GM23248 (cell line): ENCODE measurements at regions not wholly inside any gene's neighbourhood (a gene's known extent, or its start where the extent isn't known, plus 50 kb on each side); places are given as distances from the start of the nearest gene placed in this dataset.

Experiments used
- DNase-seq: peaks from one replicate; pipeline ENCODE4 v3.0.0-alpha.2; 2015
- H2AFZ ChIP-seq: fragments of 200-600 bp; sonication (generic); 2 replicates; pipeline ENCODE4 v1.6.1; 2016; ENCODE audit warnings: antibody characterized with exemption
- H3F3A ChIP-seq: fragments of 200-600 bp; sonication (generic); 2 replicates; pipeline ENCODE4 v1.6.1; 2016; ENCODE audit warnings: mild to moderate bottlenecking, antibody characterized with exemption, mixed run types; ENCODE audit not compliant: insufficient read depth
- H3K27ac ChIP-seq: fragments of 200-600 bp; sonication (generic); 2 replicates; pipeline ENCODE4 v1.5.1; 2016; ENCODE audit warnings: mild to moderate bottlenecking
- H3K27me3 ChIP-seq: fragments of 200-600 bp; sonication (generic); replicated peaks from 2 replicates; pipeline ENCODE4 v1.6.1; 2016; ENCODE audit warnings: mild to moderate bottlenecking; ENCODE audit not compliant: insufficient read depth
- H3K36me3 ChIP-seq: fragments of 200-600 bp; sonication (generic); 2 replicates; pipeline ENCODE4 v1.6.1; 2016; ENCODE audit warnings: low read depth, mild to moderate bottlenecking
- H3K4me1 ChIP-seq: fragments of 200-600 bp; sonication (generic); 2 replicates; pipeline ENCODE4 v1.6.1; 2016; ENCODE audit warnings: mild to moderate bottlenecking; ENCODE audit not compliant: insufficient read depth
- H3K4me2 ChIP-seq: fragments of 200-600 bp; sonication (generic); one replicate; pipeline ENCODE4 v1.6.1; 2016; ENCODE audit warnings: mild to moderate bottlenecking; ENCODE audit not compliant: unreplicated experiment
- H3K4me3 ChIP-seq: fragments of 200-600 bp; sonication (generic); 2 replicates; pipeline ENCODE4 v1.5.1; 2016; ENCODE audit warnings: mild to moderate bottlenecking
- H3K79me2 ChIP-seq: fragments of 200-600 bp; sonication (generic); 2 replicates; pipeline ENCODE4 v1.6.1; 2016; ENCODE audit warnings: mild to moderate bottlenecking; ENCODE audit not compliant: insufficient read depth
- H3K9ac ChIP-seq: fragments of 200-600 bp; sonication (generic); 2 replicates; pipeline ENCODE4 v1.6.1; 2016; ENCODE audit warnings: mild to moderate bottlenecking
- H3K9me2 ChIP-seq: fragments of 200-600 bp; sonication (generic); 2 replicates; pipeline ENCODE4 v1.6.1; 2016; ENCODE audit warnings: mixed run types, mild to moderate bottlenecking, moderate library complexity; ENCODE audit not compliant: insufficient read depth
- H3K9me3 ChIP-seq: fragments of 200-600 bp; sonication (generic); one replicate; pipeline ENCODE4 v1.6.1; 2017; ENCODE audit warnings: low read depth
- H4K20me1 ChIP-seq: fragments of 200-600 bp; sonication (generic); 2 replicates; pipeline ENCODE4 v1.6.0; 2016; ENCODE audit not compliant: insufficient read depth
- EZH2 ChIP-seq: fragments of 200-600 bp; sonication (generic); IDR thresholded peaks from 2 replicates; pipeline ENCODE4 v1.6.1; 2018; ENCODE audit warnings: antibody characterized with exemption, mild to moderate bottlenecking; ENCODE audit not compliant: insufficient read depth, poor library complexity, severe bottlenecking
- EZH2phosphoT487 ChIP-seq: fragments of 200-600 bp; sonication (generic); IDR thresholded peaks from 2 replicates; pipeline ENCODE4 v1.6.1; 2018; ENCODE audit warnings: antibody characterized with exemption, moderate library complexity, mild to moderate bottlenecking, low read depth; ENCODE audit not compliant: insufficient read depth
- WGBS, 2 experiments: methylation state at CpG; one replicate each; pipeline ENCODE4 v1.1.6; 2015 to 2017; ENCODE audit warnings: low lambda C conversion rate in 2 of 2, low coverage in 1 of 2; ENCODE audit errors: missing lambda C conversion rate in 2 of 2; 5-methylcytosine and 5-hydroxymethylcytosine counted together
- in situ Hi-C: fragments of 300-500 bp; cut with MboI; formaldehyde crosslinking; loops from 2 replicates; pipeline ENCODE4 v1.15.0; 2020

GRCh38 chr4:188232428-188232827 is 93.2 kb downstream of the TRIML1 start:
- in situ Hi-C loops: no loop called here
- 33 to 35% methylated on average over 6 of the region's 6 CpGs for WGBS, 2 experiments
- H3K36me3 ChIP-seq: no peaks in the 10 kb centered on the region

GRCh38 chr4:188242041-188242440 is 102.8 kb downstream of the TRIML1 start:
- no peaks in the 10 kb centered on the region for H3K36me3 ChIP-seq
- H3K4me1 ChIP-seq: no peaks in the 10 kb centered on the region
- H3K4me3 ChIP-seq: no peak overlapping the region
- TF ChIP-seq EZH2phosphoT487 (no peak), EZH2 (no peak)
- no peaks in the 10 kb centered on the region for H4K20me1 ChIP-seq
- H3K27ac ChIP-seq: no peak overlapping the region
- no peak overlapping the region for H3K4me2 ChIP-seq
- H2AFZ ChIP-seq: no peak overlapping the region
- in situ Hi-C loops: no loop called here
- WGBS, 2 experiments: 1 to 4% methylated on average over 2 of the region's 2 CpGs
- H3F3A ChIP-seq: no peaks in the 10 kb centered on the region
- H3K27me3 ChIP-seq: no peaks in the 10 kb centered on the region
- no peaks in the 10 kb centered on the region for H3K9me3 ChIP-seq
- no peak for DNase-seq
- no peak overlapping the region for H3K9ac ChIP-seq
- H3K9me2 ChIP-seq: no peaks in the 10 kb centered on the region
- H3K79me2 ChIP-seq: no peaks in the 10 kb centered on the region

More at GRCh38 chr4:188232428-188232827, 93.2 kb downstream of the TRIML1 start:
- H4K20me1 ChIP-seq: no peaks in the 10 kb centered on the region
- no peaks in the 10 kb centered on the region for H3K9me2 ChIP-seq
- no peak for DNase-seq
- no peaks in the 10 kb centered on the region for H3K27me3 ChIP-seq
- H3F3A ChIP-seq: no peaks in the 10 kb centered on the region
- H2AFZ ChIP-seq: no peak overlapping the region
- no peak overlapping the region for H3K4me3 ChIP-seq
- H3K79me2 ChIP-seq: no peaks in the 10 kb centered on the region
- H3K4me2 ChIP-seq: no peak overlapping the region
- H3K9ac ChIP-seq: no peak overlapping the region
- no peaks in the 10 kb centered on the region for H3K4me1 ChIP-seq
- no peaks in the 10 kb centered on the region for H3K9me3 ChIP-seq
- H3K27ac ChIP-seq: no peak overlapping the region
- TF ChIP-seq EZH2 (no peak), EZH2phosphoT487 (no peak)

- Histone ChIP-seq H3K4me3 (no peak overlapping the region), H4K20me1 (no peaks in the 10 kb centered on the region), H3K4me2 (no peak overlapping the region), H3K79me2 (no peaks in the 10 kb centered on the region), H3K27ac (no peak overlapping the region), H3K4me1 (no peaks in the 10 kb centered on the region), H3K9me2 (no peaks in the 10 kb centered on the region), H2AFZ (no peak overlapping the region), H3F3A (no peaks in the 10 kb centered on the region), H3K9me3 (peaks cover 4% of the 10 kb centered on the region), H3K27me3 (no peaks in the 10 kb centered on the region), H3K36me3 (no peaks in the 10 kb centered on the region), H3K9ac (no peak overlapping the region)
- WGBS, 2 experiments: 25 to 31% methylated on average over 6 of the region's 6 CpGs
- no peak for DNase-seq
- TF ChIP-seq EZH2phosphoT487 (no peak), EZH2 (no peak)
- in situ Hi-C loops: no loop called here
Observed at GRCh38 chr4:188245651-188246050, 106.4 kb downstream of the TRIML1 start.

GRCh38 chr4:188246488-188246887 is 107.2 kb downstream of the TRIML1 start:
- peaks cover 4% of the 10 kb centered on the region for H3K9me3 ChIP-seq
- WGBS, 2 experiments: 20 to 21% methylated on average over 8 of the region's 8 CpGs
- no peak overlapping the region for H2AFZ ChIP-seq
- no peaks in the 10 kb centered on the region for H3K4me1 ChIP-seq
- no peaks in the 10 kb centered on the region for H3K36me3 ChIP-seq
- in situ Hi-C loops: no loop called here
- H3K4me3 ChIP-seq: no peak overlapping the region
- TF ChIP-seq EZH2: no peak
- no peak for TF ChIP-seq EZH2phosphoT487
- H3K27ac ChIP-seq: no peak overlapping the region
- no peaks in the 10 kb centered on the region for H3K27me3 ChIP-seq
- no peaks in the 10 kb centered on the region for H4K20me1 ChIP-seq
- H3K9me2 ChIP-seq: no peaks in the 10 kb centered on the region
- H3K4me2 ChIP-seq: no peak overlapping the region
- DNase-seq: no peak
- no peak overlapping the region for H3K9ac ChIP-seq
- H3K79me2 ChIP-seq: no peaks in the 10 kb centered on the region
- H3F3A ChIP-seq: no peaks in the 10 kb centered on the region

GRCh38 chr4:188254211-188254610 is 115.0 kb downstream of the TRIML1 start:
- Histone ChIP-seq H3F3A (no peaks in the 10 kb centered on the region), H3K4me3 (no peak overlapping the region), H3K9ac (no peak overlapping the region), H3K9me3 (peaks cover 3% of the 10 kb centered on the region), H3K4me2 (no peak overlapping the region), H3K79me2 (no peaks in the 10 kb centered on the region), H4K20me1 (no peaks in the 10 kb centered on the region), H3K27me3 (no peaks in the 10 kb centered on the region), H3K27ac (no peak overlapping the region), H2AFZ (no peak overlapping the region), H3K9me2 (no peaks in the 10 kb centered on the region), H3K36me3 (no peaks in the 10 kb centered on the region), H3K4me1 (no peaks in the 10 kb centered on the region)
- in situ Hi-C loops: no loop called here
- TF ChIP-seq EZH2phosphoT487: no peak
- TF ChIP-seq EZH2: no peak
- 23 to 25% methylated on average over 7 of the region's 7 CpGs for WGBS, 2 experiments
- DNase-seq: no peak
